SK-N-SH treated with all-trans-retinoic acid at 6 μM for 48 hours (cell line): ENCODE measurements at regions not wholly inside any gene's neighbourhood (a gene's known extent, or its start where the extent isn't known, plus 50 kb on each side); places are given as distances from the start of the nearest gene placed in this dataset.
A peak's percentile ranks its signal among the peaks of the same experiment; 100 is the strongest.

Experiments
- ATAC-seq: fragments of 200-7000 bp; cut with Tn5 transposase; 3 replicates; pipeline ENCODE4 v1.9.1; 2020; ENCODE audit warnings: mild to moderate bottlenecking, moderate library complexity
- ARNTL ChIP-seq: fragments of 450-650 bp; formaldehyde crosslinking; IDR thresholded peaks from 2 replicates; pipeline ENCODE4 v1.5.0; 2020; ENCODE audit warnings: low read depth, mild to moderate bottlenecking, moderate library complexity, borderline replicate concordance
- BACH2 ChIP-seq: fragments of 250-450 bp; sonication (Bioruptor Pico); IDR thresholded peaks from 2 replicates; pipeline ENCODE4 v1.9.0; 2021; ENCODE audit warnings: mild to moderate bottlenecking, borderline replicate concordance
- CREB5 ChIP-seq: fragments of 250-450 bp; sonication (Bioruptor Pico); IDR thresholded peaks from 2 replicates; pipeline ENCODE4 v1.5.1; 2020; ENCODE audit warnings: low read depth, mild to moderate bottlenecking, moderate library complexity
- CSRNP3 ChIP-seq: fragments of 250-450 bp; sonication (Bioruptor Pico); IDR thresholded peaks from 2 replicates; pipeline ENCODE4 v1.5.1; 2021; ENCODE audit warnings: mild to moderate bottlenecking, moderate library complexity
- ESRRG ChIP-seq: fragments of 250-450 bp; sonication (Bioruptor Pico); IDR thresholded peaks from 2 replicates; pipeline ENCODE4 v1.6.1; 2021; ENCODE audit warnings: mild to moderate bottlenecking
- GLIS3 ChIP-seq: fragments of 250-450 bp; sonication (Bioruptor Pico); IDR thresholded peaks from 2 replicates; pipeline ENCODE4 v1.5.0; 2020; ENCODE audit warnings: mild to moderate bottlenecking, moderate library complexity
- OSR1 ChIP-seq: fragments of 250-450 bp; sonication (Bioruptor Pico); IDR thresholded peaks from 2 replicates; pipeline ENCODE4 v1.8.0; 2022; ENCODE audit warnings: moderate library complexity, mild to moderate bottlenecking, inconsistent platforms
- PATZ1 ChIP-seq: fragments of 250-450 bp; sonication (Bioruptor Pico); IDR thresholded peaks from 2 replicates; pipeline ENCODE4 v1.8.0; 2020; ENCODE audit warnings: mild to moderate bottlenecking, moderate library complexity, borderline replicate concordance
- POU6F1 ChIP-seq: fragments of 250-450 bp; sonication (Bioruptor Pico); IDR thresholded peaks from 2 replicates; pipeline ENCODE4 v1.8.0; 2021; ENCODE audit warnings: low read depth, mild to moderate bottlenecking, moderate library complexity, borderline replicate concordance
- PPARA ChIP-seq: fragments of 250-450 bp; sonication (Bioruptor Pico); IDR thresholded peaks from 2 replicates; pipeline ENCODE4 v1.5.0; 2020; ENCODE audit warnings: mild to moderate bottlenecking, borderline replicate concordance
- SNAI2 ChIP-seq: fragments of 250-450 bp; sonication (Bioruptor Pico); IDR thresholded peaks from 2 replicates; pipeline ENCODE4 v1.5.0; 2020; ENCODE audit warnings: mild to moderate bottlenecking, moderate library complexity
- TCF4 ChIP-seq: fragments of 250-450 bp; sonication (Bioruptor Pico); IDR thresholded peaks from 2 replicates; pipeline ENCODE4 v1.8.0; 2021; ENCODE audit warnings: mild to moderate bottlenecking, moderate library complexity, borderline replicate concordance
- TOX ChIP-seq: fragments of 250-450 bp; sonication (Bioruptor Pico); IDR thresholded peaks from 2 replicates; pipeline ENCODE4 v1.8.0; 2021; ENCODE audit warnings: mild to moderate bottlenecking, moderate library complexity, borderline replicate concordance
- TSHZ2 ChIP-seq: fragments of 250-450 bp; sonication (Bioruptor Pico); IDR thresholded peaks from 2 replicates; pipeline ENCODE4 v1.5.0; 2020; ENCODE audit warnings: mild to moderate bottlenecking, moderate library complexity
- ZC3H10 ChIP-seq: fragments of 250-450 bp; sonication (Bioruptor Pico); IDR thresholded peaks from 2 replicates; pipeline ENCODE4 v1.5.1; 2021; ENCODE audit warnings: mild to moderate bottlenecking, moderate library complexity
- ZFP3 ChIP-seq: fragments of 250-450 bp; sonication (Bioruptor Pico); IDR thresholded peaks from 2 replicates; pipeline ENCODE4 v1.5.0; 2020; ENCODE audit warnings: mild to moderate bottlenecking, moderate library complexity
- ZFP30 ChIP-seq: fragments of 450-650 bp; formaldehyde crosslinking; IDR thresholded peaks from 2 replicates; pipeline ENCODE4 v1.5.0; 2022; ENCODE audit warnings: mild to moderate bottlenecking, moderate library complexity
- ZNF565 ChIP-seq: fragments of 450-650 bp; formaldehyde crosslinking; conservative IDR thresholded peaks from 2 replicates; pipeline ENCODE4 v1.5.0; 2020; ENCODE audit warnings: low read depth, mild to moderate bottlenecking, moderate library complexity
- ZNF8 ChIP-seq: fragments of 450-650 bp; formaldehyde crosslinking; IDR thresholded peaks from 2 replicates; pipeline ENCODE4 v1.5.0; 2020; ENCODE audit warnings: mild to moderate bottlenecking, moderate library complexity

- no peak for TF ChIP-seq POU6F1
- TF ChIP-seq SNAI2 (CRISPR knock-in tag) = no peak
- no peak for TF ChIP-seq BACH2 (CRISPR knock-in tag)
- TF ChIP-seq CREB5 (CRISPR knock-in tag) = no peak
- no peak for TF ChIP-seq ZNF565
- TF ChIP-seq TOX (CRISPR knock-in tag) = no peak
- no peak for TF ChIP-seq OSR1 (CRISPR knock-in tag)
- no peak for TF ChIP-seq ZFP30 (CRISPR knock-in tag)
- TF ChIP-seq CSRNP3 = no peak
- no peak for TF ChIP-seq ARNTL (CRISPR knock-in tag)
- ATAC-seq = peak; percentile 50; the same call in 2 of the 3 replicates
Observed at GRCh38 chr4:77432717-77433417, 172.8 kb upstream of the CXCL13 start.

- TF ChIP-seq OSR1 (CRISPR knock-in tag) = no peak
- TF ChIP-seq POU6F1 = no peak
- TF ChIP-seq ZNF8 (CRISPR knock-in tag) = no peak
- no peak for TF ChIP-seq CREB5 (CRISPR knock-in tag)
- TF ChIP-seq PPARA (CRISPR knock-in tag) = no peak
- no peak for TF ChIP-seq GLIS3 (CRISPR knock-in tag)
- no peak for TF ChIP-seq ZC3H10 (CRISPR knock-in tag)
- no peak for TF ChIP-seq ZFP3 (CRISPR knock-in tag)
- no peak for TF ChIP-seq ESRRG (CRISPR knock-in tag)
- no peak for TF ChIP-seq TSHZ2
- ATAC-seq = peak; percentile 85
Observed at GRCh38 chr4:77433418-77433733, 172.2 kb upstream of the CXCL13 start.

GRCh38 chr4:77434299-77435092 lies 171.1 kb upstream of the CXCL13 start:
- no peak for TF ChIP-seq CSRNP3
- TF ChIP-seq PATZ1 (CRISPR knock-in tag) = no peak
- TF ChIP-seq ZNF8 (CRISPR knock-in tag) = no peak
- TF ChIP-seq TCF4 = no peak
- no peak for TF ChIP-seq ZFP3 (CRISPR knock-in tag)
- no peak for TF ChIP-seq CREB5 (CRISPR knock-in tag)

More at GRCh38 chr4:77434299-77435092, 171.1 kb upstream of the CXCL13 start:
- no peak for ATAC-seq
